ENCODE measurements at regions not wholly inside any gene's neighbourhood (a gene's known extent, or its start where the extent isn't known, plus 50 kb on each side); places are given as distances from the start of the nearest gene placed in this dataset.

DNA sequence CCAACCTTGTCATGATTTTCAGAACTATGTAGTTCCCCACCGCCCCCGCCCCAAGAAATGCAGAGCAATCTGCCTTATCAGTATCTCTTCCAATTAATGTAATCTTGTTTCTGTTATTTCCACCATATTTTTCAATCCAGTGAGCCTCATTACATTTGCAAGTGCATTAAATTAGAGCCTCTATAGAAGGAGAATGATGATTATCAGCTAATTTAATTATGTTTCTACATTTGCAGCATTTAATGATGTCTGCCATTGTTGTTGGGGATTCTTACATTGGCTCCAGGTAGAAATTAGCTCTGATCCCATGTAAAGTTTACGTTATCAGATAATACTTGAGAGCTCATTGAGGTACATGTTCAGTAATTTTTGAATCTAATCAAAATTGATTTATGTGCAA, 707.0 kb upstream of the RBFOX1 start:
- TF ChIP-seq POLR2A (IDR thresholded peaks at IDR 0.05; ENCODE audit: low read depth, low read length) (no peak), POLR2AphosphoS5 (IDR thresholded peaks at IDR 0.05; ENCODE audit: low read depth, low read length) (no peak)

All from GM12892 (cell line).